ENCODE measurements at regions not wholly inside any gene's neighbourhood (a gene's known extent, or its start where the extent isn't known, plus 50 kb on each side); places are given as distances from the start of the nearest gene placed in this dataset.

- CTCF ChIA-PET (ENCODE audit: partially characterized antibody) = interaction anchor here (0.5 to 3.0 kb wide), 50 partner anchors 9 to 1197 kb away, joined by 3 to 27 read pairs (median 4); no protein-coding TSS in a partner anchor
- FAIRE-seq = peak; percentile 39
Measured at GRCh38 chr16:74034862-74035261, 261.8 kb upstream of the PSMD7 start.

More at GRCh38 chr16:74034862-74035261, 261.8 kb upstream of the PSMD7 start:
- no peak overlapping the region for H4K8ac ChIP-seq (ENCODE audit: extremely low read depth, insufficient read depth, low read length)
- no peak overlapping the region for H3K27ac ChIP-seq (ENCODE audit: low read depth, low read length)
- H3K18ac ChIP-seq (ENCODE audit: extremely low read depth, low read length) = no peak overlapping the region
- no peaks in the 10 kb centered on the region for H4K20me1 ChIP-seq (replicated peaks in 1 of 2; ENCODE audit: control insufficient read depth in 1 of 2, insufficient read depth in 2 of 2, low read length in 2 of 2)
- no peak overlapping the region for H2BK15ac ChIP-seq (ENCODE audit: low read length)
- no peaks in the 10 kb centered on the region for H3K36me3 ChIP-seq (ENCODE audit: control insufficient read depth in 2 of 4, insufficient read depth in 4 of 4, low read length in 3 of 4)
- no peak overlapping the region for H2BK12ac ChIP-seq (ENCODE audit: low read depth, low read length)
- no peak overlapping the region for H2BK5ac ChIP-seq (ENCODE audit: low read depth, low read length)
- no peaks in the 10 kb centered on the region for H3K9me3 ChIP-seq (ENCODE audit: insufficient read depth in 2 of 2, low read depth in 1 of 2, low read length in 1 of 2)
- H3K4me1 ChIP-seq (replicated peaks in 1 of 4; ENCODE audit: control insufficient read depth in 3 of 4, insufficient read depth in 4 of 4, low read length in 3 of 4) = peaks cover 12 to 15% (median 14%) of the 10 kb centered on the region in 4 experiments; a peak in 6 of 7 replicates
- no peak overlapping the region for H3K23ac ChIP-seq (ENCODE audit: insufficient read length)
- no peak overlapping the region for H3K56ac ChIP-seq (replicated peaks; ENCODE audit: insufficient read length, low read depth, low read length)
- H3K4ac ChIP-seq (replicated peaks; ENCODE audit: insufficient read length, low read depth, low read length) = no peak overlapping the region
- no peak overlapping the region for H2AK5ac ChIP-seq (ENCODE audit: low read depth, low read length)
- H4K5ac ChIP-seq (ENCODE audit: insufficient read length, low read depth, low read length) = no peak overlapping the region
- H3K79me1 ChIP-seq (ENCODE audit: low read depth, low read length) = no peaks in the 10 kb centered on the region
- no peaks in the 10 kb centered on the region for H3K27me3 ChIP-seq (replicated peaks in 1 of 4; ENCODE audit: control insufficient read depth in 3 of 4, extremely low read depth in 1 of 4, insufficient read depth in 3 of 4, low read length in 3 of 4)
- no peak for DNase-seq (ENCODE audit: low read depth in 1 of 2, low spot score in 2 of 2)
- no peaks in the 10 kb centered on the region for H3K79me2 ChIP-seq (ENCODE audit: control insufficient read depth in 1 of 2, insufficient read depth in 2 of 2, low read length in 2 of 2)
- no peak for TF ChIP-seq RBBP5 (IDR thresholded peaks at IDR 0.05; ENCODE audit: borderline replicate concordance, low read depth, low read length)
- peak; percentile 74 to 76 for TF ChIP-seq RAD21 (IDR thresholded peaks at IDR 0.05 in 1 of 2, conservative IDR thresholded peaks at IDR 0.05 in 1 of 2; ENCODE audit: low read depth in 2 of 2, low read length in 2 of 2)
- peak in 2 of 3 experiments; percentile 48 to 56; a peak in 3 of 4 replicates for TF ChIP-seq CTCF (IDR thresholded peaks at IDR 0.05; ENCODE audit: control extremely low read depth in 1 of 3, insufficient read depth in 1 of 3, low read depth in 1 of 3, low read length in 3 of 3)
- TF ChIP-seq SP2 (IDR thresholded peaks at IDR 0.05; ENCODE audit: low read length) = no peak
- no peak overlapping the region for H4K91ac ChIP-seq (replicated peaks; ENCODE audit: insufficient read length, low read length)
- no peak overlapping the region for H2BK20ac ChIP-seq (ENCODE audit: low read length)
- no peak overlapping the region for H3K14ac ChIP-seq (ENCODE audit: insufficient read length)
- H2BK120ac ChIP-seq (replicated peaks; ENCODE audit: low read depth, low read length) = no peak overlapping the region
- POLR2A ChIA-PET (ENCODE audit: partially characterized antibody) = interaction anchor here (0.6 to 1.2 kb wide), 3 partner anchors 12 to 143 kb away, joined by 3 to 4 read pairs (median 3); no protein-coding TSS in a partner anchor
- no peaks in the 10 kb centered on the region for H3K23me2 ChIP-seq (ENCODE audit: low read depth, low read length)
- no peak overlapping the region for H3K4me2 ChIP-seq (ENCODE audit: insufficient read depth in 1 of 2, low read depth in 2 of 2, low read length in 2 of 2)
- no peak overlapping the region for H3K9ac ChIP-seq (replicated peaks in 1 of 4; ENCODE audit: extremely low read depth in 1 of 4, low read depth in 3 of 4, low read length in 3 of 4)
- no peak overlapping the region for H2AFZ ChIP-seq (ENCODE audit: low read length)
- 18% methylated on average over 4 of the region's 4 CpGs; no CpG with 5 or more reads in 1 of the 2 experiments for WGBS, 2 experiments (ENCODE audit: extremely low coverage in 1 of 2, insufficient coverage in 1 of 2, insufficient read length in 1 of 2, insufficient replicate concordance in 2 of 2, low coverage in 1 of 2, low lambda C conversion rate in 2 of 2, missing lambda C conversion rate in 1 of 2)
- H3K4me3 ChIP-seq (ENCODE audit: extremely low read depth in 1 of 4, insufficient read depth in 2 of 4, low read depth in 3 of 4, low read length in 4 of 4) = no peak overlapping the region

Data from H1 (cell line).